Stimulated activated naive CD4-positive, alpha-beta T cell (primary cell): ENCODE measurements at regions not wholly inside any gene's neighbourhood (a gene's known extent, or its start where the extent isn't known, plus 50 kb on each side); places are given as distances from the start of the nearest gene placed in this dataset.

Experiments
- DNase-seq, 6 experiments: peaks; one replicate each; lab custom pipeline; 2025; lab: John Stamatoyannopoulos, UW

DNA sequence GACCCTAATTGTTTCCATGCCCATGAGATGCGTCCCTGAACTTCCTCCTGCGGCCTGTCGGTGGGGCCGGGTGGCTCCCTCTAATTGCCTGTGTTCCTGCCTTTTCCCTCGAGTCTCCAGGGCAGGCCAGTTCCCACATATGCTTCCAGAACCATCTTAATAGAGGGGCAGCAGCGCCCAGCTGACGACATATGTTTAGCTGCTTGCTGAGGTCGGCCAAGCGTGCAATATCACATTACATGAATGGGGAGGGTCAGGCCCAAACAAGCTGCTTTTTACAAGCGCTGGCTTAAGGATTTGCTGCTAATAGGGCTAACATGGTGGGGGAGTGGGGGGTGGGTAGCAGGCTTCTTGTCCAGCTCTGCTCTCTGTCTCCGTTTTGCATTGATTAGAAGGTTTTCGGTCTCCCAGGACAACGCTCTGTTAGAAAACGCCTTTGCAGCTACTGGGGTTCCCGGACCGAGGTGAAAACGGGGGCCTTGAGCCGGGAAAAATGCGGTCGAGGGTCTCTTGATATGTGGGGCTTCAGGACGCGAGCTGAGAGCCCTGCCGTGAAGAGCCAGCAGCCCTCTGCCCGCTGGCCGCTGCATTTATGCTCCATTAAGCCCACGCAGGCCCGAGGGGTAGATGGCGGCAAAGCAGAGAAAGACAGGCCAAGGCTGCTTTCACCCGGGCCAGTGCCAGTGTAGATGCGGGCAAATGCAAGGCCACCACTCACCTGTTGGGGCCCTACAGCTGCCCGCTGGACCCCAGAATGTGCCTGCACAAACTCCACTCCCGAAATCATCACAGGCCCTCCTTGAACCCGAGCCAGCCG is 308.5 kb downstream of the BMP7 start:
- no peak for DNase-seq

DNA sequence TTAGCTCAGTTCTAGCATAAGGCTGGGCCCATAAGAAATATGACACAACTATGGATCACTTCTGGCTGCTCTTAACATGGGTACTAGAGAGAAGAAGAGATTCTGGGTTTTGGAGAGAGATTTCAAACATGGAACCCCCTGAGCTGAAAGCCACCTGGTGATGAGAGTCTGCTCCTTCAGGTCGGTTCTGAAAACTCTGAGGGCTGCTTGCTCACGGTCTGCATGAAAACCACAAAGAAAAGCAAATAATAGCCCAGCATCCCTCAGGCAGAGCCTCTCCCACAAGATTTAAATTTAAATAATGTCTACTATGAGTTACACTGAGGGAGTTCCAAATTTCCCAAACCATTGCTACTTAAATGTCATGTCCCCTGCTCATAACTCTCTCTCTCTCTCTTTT is 301.5 kb downstream of the BMP7 start:
- no peak for DNase-seq

GRCh38 chr20:56967916-56968315 is 298.5 kb downstream of the BMP7 start:
- no peak for DNase-seq

DNA sequence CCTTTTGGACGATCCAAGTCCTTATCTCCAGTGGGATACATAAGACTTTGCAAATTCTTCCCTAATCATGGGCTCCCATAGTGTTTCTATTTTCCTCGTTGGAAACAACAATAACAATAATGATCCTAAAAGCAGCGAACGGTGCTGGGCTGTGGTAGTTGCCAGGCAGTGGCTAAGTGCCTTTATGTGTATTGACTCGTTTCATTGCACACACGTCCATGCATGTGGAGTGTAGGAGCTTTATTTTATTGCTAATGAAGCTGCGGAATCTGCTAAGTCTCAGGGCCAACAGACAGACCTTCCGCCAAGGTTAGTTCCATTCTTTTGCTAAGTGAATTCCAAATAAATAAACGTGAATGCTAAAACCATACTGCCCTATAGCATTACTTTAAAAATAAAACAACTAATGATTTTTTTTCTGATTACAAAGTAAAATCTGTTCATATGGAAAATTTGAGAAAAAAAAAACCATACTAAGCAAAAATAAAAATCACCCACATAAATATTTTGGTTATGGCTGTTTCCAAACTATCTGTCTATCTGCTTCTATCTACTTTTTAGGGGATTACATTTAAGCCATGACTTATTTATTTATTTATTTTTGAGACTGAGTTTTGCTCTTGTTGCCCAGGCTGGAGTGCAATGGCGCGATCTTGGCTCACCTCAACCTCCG is 297.9 kb downstream of the BMP7 start:
- no peak for DNase-seq

DNA sequence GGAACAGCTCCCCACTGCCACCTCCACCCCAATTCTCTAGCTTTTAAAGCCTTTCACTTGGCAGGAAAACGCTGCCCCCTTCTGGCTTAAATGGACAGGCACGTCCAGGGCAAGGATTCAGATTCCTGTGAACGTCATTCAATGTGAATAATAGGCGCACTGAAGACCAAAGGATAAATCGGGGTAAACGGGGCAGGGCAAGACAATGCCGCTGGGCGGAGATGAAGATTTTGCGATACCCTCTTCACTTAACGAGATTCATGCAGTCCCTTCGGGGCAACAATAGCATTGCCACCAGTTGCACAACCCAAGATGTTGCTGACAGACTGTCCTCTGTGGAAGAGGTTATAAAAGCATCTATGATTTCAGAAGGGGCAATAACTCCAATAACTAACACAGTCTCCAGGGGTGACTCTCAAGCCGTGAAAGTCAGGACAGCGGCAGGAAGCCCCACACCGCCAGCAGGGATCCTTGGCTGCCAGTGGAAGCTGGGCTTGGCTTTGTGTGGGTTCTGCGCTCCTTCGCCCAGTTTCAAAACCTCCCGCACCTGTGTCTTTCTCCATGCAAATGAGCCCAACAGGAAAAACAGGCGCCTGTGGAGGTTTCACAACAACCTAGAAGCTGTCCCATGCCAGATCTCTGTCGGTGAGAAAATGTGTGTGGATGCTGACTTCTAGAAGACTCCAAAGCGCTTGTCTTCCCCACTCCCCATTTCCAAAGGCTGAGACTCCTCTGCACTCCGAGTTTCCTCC is 291.8 kb downstream of the BMP7 start:
- no peak for DNase-seq

DNA sequence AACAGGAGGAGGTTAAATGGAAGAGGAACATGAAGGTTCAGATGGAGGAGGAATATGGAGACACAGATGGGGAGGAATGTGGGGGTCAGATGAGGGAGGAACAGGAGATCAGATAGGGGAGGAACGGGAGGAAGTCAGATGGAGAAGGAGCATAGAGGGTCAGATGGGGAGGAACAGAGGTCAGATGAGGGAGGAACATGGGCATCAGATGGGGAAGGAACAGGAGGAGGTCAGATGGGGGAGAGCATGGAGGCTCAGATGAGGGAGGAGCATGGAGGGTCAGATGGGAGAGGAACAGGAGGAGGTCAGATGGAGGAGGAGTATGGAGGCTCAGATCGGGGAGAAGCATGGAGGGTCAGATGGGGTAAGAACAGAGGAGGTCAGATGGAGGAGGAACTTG is 290.6 kb downstream of the BMP7 start:
- DNase-seq, result no peak

- DNase-seq, result no peak
Observed at GRCh38 chr20:56976336-56976735, 290.1 kb downstream of the BMP7 start.

GRCh38 chr20:56978475-56978874 is 288.0 kb downstream of the BMP7 start:
- DNase-seq, result no peak

- no peak for DNase-seq
Observed at GRCh38 chr20:56979125-56979524, 287.3 kb downstream of the BMP7 start.

GRCh38 chr20:56981301-56981700 is 285.1 kb downstream of the BMP7 start:
- no peak for DNase-seq

DNA sequence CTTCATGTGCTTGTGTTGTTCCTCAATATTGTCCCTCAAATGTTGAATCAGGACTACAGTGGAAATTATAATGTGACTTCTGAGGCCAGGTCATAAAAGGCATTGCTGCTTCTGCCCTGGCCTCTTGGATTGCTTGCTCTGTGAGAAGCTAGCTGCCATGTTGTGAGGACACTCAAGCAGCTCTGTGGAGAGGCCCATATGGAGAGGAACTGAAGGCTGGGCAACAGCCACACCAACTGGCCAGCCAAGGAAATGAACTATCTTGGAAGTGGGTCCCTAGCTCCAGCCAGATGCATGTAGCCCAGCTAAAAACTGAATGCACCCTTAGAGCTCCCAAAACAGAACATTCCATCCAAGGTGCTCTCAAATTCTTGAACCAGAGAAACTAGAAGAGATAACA is 282.6 kb downstream of the BMP7 start:
- DNase-seq, result no peak

GRCh38 chr20:56985066-56985685 is 281.3 kb downstream of the BMP7 start:
- no peak for DNase-seq

GRCh38 chr20:56986476-56986875 is 280.0 kb downstream of the BMP7 start:
- no peak for DNase-seq

- DNase-seq, result no peak
Observed at GRCh38 chr20:56986931-56987720, 279.3 kb downstream of the BMP7 start.

DNA sequence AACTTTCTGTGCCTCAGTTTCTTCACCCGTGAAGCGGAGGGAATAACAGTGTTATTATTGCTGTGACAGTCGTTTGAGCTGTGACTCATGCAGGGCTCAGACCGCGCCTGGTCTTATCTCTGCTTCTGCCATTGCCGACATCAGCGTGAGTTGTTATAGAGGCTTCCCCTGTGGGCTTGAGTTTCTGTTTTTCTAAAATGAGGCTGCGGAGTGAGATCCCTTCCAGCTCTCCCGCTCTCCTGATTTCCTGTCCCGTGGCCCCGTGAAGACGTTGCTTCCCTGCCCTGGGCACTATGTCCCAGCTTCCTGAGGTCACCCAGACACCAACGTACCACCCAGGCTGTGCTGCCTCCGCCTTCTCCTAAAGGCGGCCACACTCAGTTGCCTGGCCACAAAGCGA is 278.5 kb downstream of the BMP7 start:
- no peak for DNase-seq

- no peak for DNase-seq
Observed at GRCh38 chr20:56988446-56988845, 278.0 kb downstream of the BMP7 start.

DNA sequence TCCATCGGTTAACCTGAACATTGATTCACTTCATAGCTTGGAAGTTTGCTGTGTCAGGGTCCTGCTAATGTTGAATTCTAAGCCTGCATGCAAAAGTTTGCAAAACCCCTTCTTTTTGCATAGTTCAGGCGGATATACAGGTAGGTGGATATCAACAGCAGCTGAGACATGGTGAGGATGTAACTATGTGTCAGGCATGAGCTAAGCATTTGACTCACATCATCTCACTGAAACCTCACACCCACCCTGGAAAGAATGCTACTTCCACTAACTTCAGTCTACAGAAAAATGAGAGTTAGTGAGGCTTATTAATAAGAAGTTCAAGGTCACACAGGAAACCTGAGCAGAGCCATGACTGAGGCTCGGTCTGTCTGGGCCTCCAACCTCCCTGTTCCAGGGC is 276.9 kb downstream of the BMP7 start:
- no peak for DNase-seq

GRCh38 chr20:56993020-56993559 is 273.4 kb downstream of the BMP7 start:
- DNase-seq, result no peak

- DNase-seq, result no peak
Observed at GRCh38 chr20:56994006-56994405, 272.4 kb downstream of the BMP7 start.

- DNase-seq, result no peak
Observed at GRCh38 chr20:56995149-56995548, 271.3 kb downstream of the BMP7 start.

DNA sequence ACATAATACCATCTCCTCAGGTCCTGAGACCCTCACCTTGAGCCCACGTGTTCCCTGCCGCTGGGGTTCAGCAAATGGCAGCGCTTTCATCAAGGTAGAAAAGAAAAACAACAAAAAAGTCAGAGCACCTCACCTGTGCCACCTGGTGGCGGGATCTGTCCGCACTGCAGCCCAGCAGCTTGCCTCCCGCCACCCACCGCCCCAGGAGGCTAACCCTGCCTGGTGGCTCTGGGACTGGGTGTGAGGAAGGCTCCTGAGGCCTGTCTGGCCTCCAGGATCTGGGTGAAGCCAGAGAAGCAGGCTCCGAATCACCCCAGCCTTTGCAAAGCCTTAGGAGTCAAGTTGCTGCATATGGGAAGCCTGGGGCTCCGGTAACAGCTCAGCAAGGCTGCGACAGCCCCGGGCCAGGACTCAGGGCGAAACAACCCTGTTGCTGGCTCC is 270.8 kb downstream of the BMP7 start:
- DNase-seq, result no peak
